K562 (cell line): ENCODE measurements at regions not wholly inside any gene's neighbourhood (a gene's known extent, or its start where the extent isn't known, plus 50 kb on each side); places are given as distances from the start of the nearest gene placed in this dataset.

Source experiments
- BCOR ChIP-seq: fragments of 450-650 bp; IDR thresholded peaks from 2 replicates; pipeline ENCODE4 v1.6.1; 2016
- BMI1 ChIP-seq: fragments of 150-350 bp; IDR thresholded peaks from 2 replicates; pipeline ENCODE4 v1.6.1; 2014; ENCODE audit warnings: low read length
- CAMTA2 ChIP-seq: fragments of 250-450 bp; sonication (Bioruptor Pico); conservative IDR thresholded peaks from 2 replicates; pipeline ENCODE4 v1.5.1; 2022
- COPS2 ChIP-seq: fragments of 450-650 bp; conservative IDR thresholded peaks from 2 replicates; pipeline ENCODE4 v1.6.1; 2016; ENCODE audit warnings: mild to moderate bottlenecking, moderate library complexity
- GTF2F1 ChIP-seq: IDR thresholded peaks from 2 replicates; pipeline ENCODE4 v1.6.1; 2011; ENCODE audit warnings: low read depth, low read length, improper control_type of control experiment
- HLTF ChIP-seq: fragments of 450-650 bp; IDR thresholded peaks from 2 replicates; pipeline ENCODE4 v1.6.1; 2016
- HOXB6 ChIP-seq: fragments of 250-450 bp; sonication (Bioruptor Pico); IDR thresholded peaks from 2 replicates; pipeline ENCODE4 v1.5.1; 2022; ENCODE audit warnings: mild to moderate bottlenecking, borderline replicate concordance
- LARP7 ChIP-seq: fragments of 450-650 bp; IDR thresholded peaks from 2 replicates; pipeline ENCODE4 v1.6.1; 2016
- NR1H2 ChIP-seq: sonication (generic); formaldehyde crosslinking; IDR thresholded peaks from 2 replicates; pipeline ENCODE4 v1.4.0; 2020; ENCODE audit warnings: mild to moderate bottlenecking, missing genetic modification reagents
- NUFIP1 ChIP-seq: fragments of 450-650 bp; IDR thresholded peaks from 2 replicates; pipeline ENCODE4 v1.6.1; 2018; ENCODE audit not compliant: partially characterized antibody
- PHF8 ChIP-seq: fragments of 200-600 bp; sonication (generic); IDR thresholded peaks from 2 replicates; pipeline ENCODE4 v1.6.1; 2012; ENCODE audit warnings: mixed run types, mild to moderate bottlenecking, inconsistent platforms, low read length, moderate library complexity, borderline replicate concordance
- PHTF2 ChIP-seq: fragments of 250-450 bp; sonication (Bioruptor Pico); IDR thresholded peaks from 2 replicates; pipeline ENCODE4 v1.5.0; 2021; ENCODE audit warnings: mild to moderate bottlenecking
- POLR2AphosphoS2 ChIP-seq: IDR thresholded peaks from 2 replicates; pipeline ENCODE4 v1.6.1; 2012; ENCODE audit warnings: low read length, improper control_type of control experiment
- RCOR1 ChIP-seq, 2 experiments: IDR thresholded peaks; 2 replicates each; pipeline ENCODE4 v1.6.1; 2012; ENCODE audit warnings: low read depth in 2 of 2, low read length in 2 of 2, borderline replicate concordance in 1 of 2, improper control_type of control experiment in 1 of 2
- SOX6 ChIP-seq: fragments of 450-650 bp; IDR thresholded peaks from 2 replicates; pipeline ENCODE4 v1.6.1; 2014; ENCODE audit warnings: mild to moderate bottlenecking
- SREBF2 ChIP-seq: sonication (generic); formaldehyde crosslinking; IDR thresholded peaks from 2 replicates; pipeline ENCODE4 v1.4.0; 2020; ENCODE audit warnings: mild to moderate bottlenecking, missing genetic modification reagents
- SRF ChIP-seq, 2 experiments: fragments of 250-450, 450-650 bp in 1 of 2; sonication (Bioruptor Pico) in 1 of 2; sonication (generic) in 1 of 2; formaldehyde crosslinking; IDR thresholded peaks; 2 replicates each; pipeline versions ENCODE4 v1.5.0 to v1.5.1; 2020 to 2022; ENCODE audit warnings: mild to moderate bottlenecking in 1 of 2, missing genetic modification reagents in 1 of 2
- STAT5B ChIP-seq: fragments of 250-450 bp; sonication (Bioruptor Pico); IDR thresholded peaks from 2 replicates; pipeline ENCODE4 v1.8.0; 2021; ENCODE audit warnings: mild to moderate bottlenecking, inconsistent platforms
- TOE1 ChIP-seq, 2 experiments: fragments of 450-650 bp in 1 of 2; sonication (generic) in 1 of 2; formaldehyde crosslinking in 1 of 2; IDR thresholded peaks; 2 replicates each; pipeline versions ENCODE4 v1.7.1 to v1.8.0; 2016 to 2022; ENCODE audit warnings: borderline replicate concordance in 2 of 2, mild to moderate bottlenecking in 2 of 2, antibody characterized with exemption in 1 of 2, inconsistent platforms in 1 of 2, low read depth in 1 of 2, missing genetic modification reagents in 1 of 2, moderate library complexity in 1 of 2
- ZBTB5 ChIP-seq: fragments of 450-650 bp; IDR thresholded peaks from 2 replicates; pipeline ENCODE4 v1.6.1; 2017; ENCODE audit warnings: antibody characterized with exemption
- ZBTB8A ChIP-seq: fragments of 450-650 bp; IDR thresholded peaks from 2 replicates; pipeline ENCODE4 v1.6.1; 2018; ENCODE audit warnings: mild to moderate bottlenecking, moderate library complexity; ENCODE audit not compliant: partially characterized antibody
- ZFX ChIP-seq: sonication (generic); formaldehyde crosslinking; IDR thresholded peaks from 2 replicates; pipeline ENCODE4 v1.8.0; 2022; ENCODE audit warnings: mild to moderate bottlenecking, missing genetic modification reagents, moderate library complexity
- ZMIZ1 ChIP-seq, 2 experiments: fragments of 150-350 bp in 1 of 2; IDR thresholded peaks; 2 replicates each; pipeline ENCODE4 v1.6.1; 2012 to 2016; ENCODE audit warnings: low read depth in 2 of 2, low read length in 2 of 2, mild to moderate bottlenecking in 1 of 2, moderate library complexity in 1 of 2
- ZNF445 ChIP-seq: fragments of 250-450 bp; sonication (Bioruptor Pico); IDR thresholded peaks from 2 replicates; pipeline ENCODE4 v1.4.0; 2020; ENCODE audit warnings: low read depth, mild to moderate bottlenecking, moderate library complexity

GRCh38 chr6:26216359-26216885, 129.2 kb downstream of the HFE start (continued):
- peak; percentile 52 for TF ChIP-seq ZFX (CRISPR knock-in tag)
- TF ChIP-seq ZNF445: peak; percentile 75; the same call in 1 of the 2 replicates
- peak; percentile 76 for TF ChIP-seq HLTF
- peak; percentile 75; the same call in 1 of the 2 replicates for TF ChIP-seq LARP7
- peak in 1 of 2 experiments; percentile 78; a peak in 3 of 4 replicates for TF ChIP-seq RCOR1 (IDR thresholded peaks at IDR 0.05; ENCODE audit: borderline replicate concordance in 1 of 2, low read depth in 2 of 2, low read length in 2 of 2)
- peak; percentile 99 for TF ChIP-seq GTF2F1
- peak; percentile 93 for TF ChIP-seq POLR2AphosphoS2
- peak; percentile 70 for TF ChIP-seq BCOR
- TF ChIP-seq SREBF2: no peak
- TF ChIP-seq ZBTB8A: no peak
- TF ChIP-seq COPS2: no peak
- TF ChIP-seq ZMIZ1 (IDR thresholded peaks at IDR 0.05; ENCODE audit: low read depth in 2 of 2, low read length in 2 of 2): peak in 1 of 2 experiments; percentile 57; a peak in 1 of 4 replicates
- TF ChIP-seq BMI1: no peak
- TF ChIP-seq PHTF2 (CRISPR knock-in tag): peak; percentile 90; the same call in 1 of the 2 replicates
- peak; percentile 40; the same call in 1 of the 2 replicates for TF ChIP-seq ZBTB5
- TF ChIP-seq TOE1 (IDR thresholded peaks at IDR 0.05; ENCODE audit: borderline replicate concordance): no peak; the same call in 1 of the 2 replicates
- peak; percentile 100 for TF ChIP-seq TOE1 (CRISPR knock-in tag; IDR thresholded peaks at IDR 0.05; ENCODE audit: borderline replicate concordance, low read depth)
- peak; percentile 85; the same call in 1 of the 2 replicates for TF ChIP-seq HOXB6 (CRISPR knock-in tag)
- no peak for TF ChIP-seq NR1H2 (CRISPR knock-in tag)
- no peak for TF ChIP-seq NUFIP1
- TF ChIP-seq SRF (CRISPR knock-in tag; IDR thresholded peaks at IDR 0.05): peak in 1 of 2 experiments; percentile 77; a peak in 1 of 4 replicates
- peak; percentile 70; the same call in 1 of the 2 replicates for TF ChIP-seq PHF8
- TF ChIP-seq CAMTA2 (CRISPR knock-in tag): no peak
- no peak for TF ChIP-seq STAT5B
- TF ChIP-seq SOX6: peak; percentile 77
